Endothelial cell of umbilical vein (primary cell): ENCODE measurements at regions not wholly inside any gene's neighbourhood (a gene's known extent, or its start where the extent isn't known, plus 50 kb on each side); places are given as distances from the start of the nearest gene placed in this dataset.

Experiments used
- BruUV-seq: library from RNA; stranded (reverse); fragments of 400-500 nt; replicated peaks from 2 replicates; lab custom pipeline; 2021; lab: Mats Ljungman, UMichigan
- CTCF ChIA-PET: fragments of 300-600, 350-600 bp; sonication (Branson Sonifier 250); formaldehyde crosslinking; loops from one replicate; lab custom pipeline; 2021; ENCODE audit warnings: antibody characterized with exemption, inconsistent platforms; lab: Charles Lee
- POLR2A ChIA-PET: fragments of 300-600, 350-600 bp; sonication (Branson Sonifier 250); formaldehyde crosslinking; loops from one replicate; lab custom pipeline; 2021; ENCODE audit warnings: antibody characterized with exemption, inconsistent platforms; lab: Charles Lee
- DNase-seq: peaks from one replicate; pipeline ENCODE4 v3.0.0-alpha.2; 2011; ENCODE audit warnings: low read depth, low spot score
- FAIRE-seq: peaks from 2 replicates; lab custom pipeline; 2011; peaks lifted over from hg19 to GRCh38; lab: Jason Lieb, UNC
- H2AFZ ChIP-seq: 2 replicates; pipeline ENCODE4 v1.6.0; 2012; ENCODE audit warnings: low read depth, low read length, control low read depth, inconsistent platforms
- H3K27ac ChIP-seq: 2 replicates; pipeline ENCODE4 v1.5.1; 2011; ENCODE audit warnings: low read depth, mild to moderate bottlenecking, control low read depth, low read length, moderate library complexity; ENCODE audit not compliant: insufficient read depth
- H3K27me3 ChIP-seq, 2 experiments: 2 replicates each; pipeline versions ENCODE4 v1.6.0 to v1.6.1; 2011; ENCODE audit warnings: low read length in 2 of 2, mixed read lengths in 1 of 2; ENCODE audit not compliant: control insufficient read depth in 2 of 2, insufficient read depth in 2 of 2
- H3K36me3 ChIP-seq, 2 experiments: 2 replicates in 1 of 2; 3 replicates in 1 of 2; pipeline ENCODE4 v1.5.1; 2011; ENCODE audit warnings: low read length in 2 of 2, mild to moderate bottlenecking in 1 of 2, moderate library complexity in 1 of 2; ENCODE audit not compliant: control insufficient read depth in 2 of 2, insufficient read depth in 2 of 2; ENCODE audit errors: extremely low read depth in 1 of 2
- H3K4me1 ChIP-seq: 3 replicates; pipeline ENCODE4 v1.5.1; 2011; ENCODE audit warnings: mild to moderate bottlenecking, low read length; ENCODE audit not compliant: control insufficient read depth, insufficient read depth; ENCODE audit errors: extremely low read depth
- H3K4me2 ChIP-seq: 2 replicates; pipeline ENCODE4 v1.6.1; 2011; ENCODE audit warnings: low read length, control low read depth, mixed read lengths; ENCODE audit not compliant: insufficient read depth
- H3K4me3 ChIP-seq, 3 experiments: fragments of 200-600 bp in 1 of 3; sonication (generic), shearing (Covaris generic) in 1 of 3; replicated peaks in 1 of 3; 2 replicates each; pipeline ENCODE4 v1.5.1; 2011 to 2016; ENCODE audit warnings: control low read depth in 3 of 3, low read length in 3 of 3, mild to moderate bottlenecking in 2 of 3, inconsistent platforms in 1 of 3, low read depth in 1 of 3, moderate library complexity in 1 of 3; ENCODE audit not compliant: insufficient read depth in 1 of 3
- H3K79me2 ChIP-seq: 2 replicates; pipeline ENCODE4 v1.6.0; 2012; ENCODE audit warnings: low read length, inconsistent platforms; ENCODE audit not compliant: control insufficient read depth, insufficient read depth
- H3K9ac ChIP-seq: replicated peaks from 2 replicates; pipeline ENCODE3; 2011; ENCODE audit warnings: low read length, control low read depth; ENCODE audit not compliant: insufficient read depth; ENCODE audit errors: extremely low read depth
- H3K9me1 ChIP-seq: replicated peaks from 3 replicates; pipeline ENCODE4 v1.6.0; 2011; ENCODE audit warnings: mild to moderate bottlenecking, low read length; ENCODE audit not compliant: control insufficient read depth, insufficient read depth; ENCODE audit errors: extremely low read depth
- H3K9me3 ChIP-seq: replicated peaks from 2 replicates; pipeline ENCODE4 v1.5.1; 2012; ENCODE audit warnings: low read length, inconsistent platforms; ENCODE audit not compliant: control insufficient read depth, insufficient read depth
- H4K20me1 ChIP-seq: replicated peaks from 2 replicates; pipeline ENCODE3; 2011; ENCODE audit warnings: mild to moderate bottlenecking, low read length; ENCODE audit not compliant: control insufficient read depth, insufficient read depth; ENCODE audit errors: extremely low read depth
- EZH2 ChIP-seq: IDR thresholded peaks from 2 replicates; pipeline ENCODE4 v1.6.1; 2012; ENCODE audit warnings: borderline replicate concordance, low read depth, mild to moderate bottlenecking, moderate library complexity, low read length, inconsistent platforms; ENCODE audit not compliant: severe bottlenecking
- FOS ChIP-seq: IDR thresholded peaks from 2 replicates; pipeline ENCODE4 v1.6.1; 2011; ENCODE audit warnings: mild to moderate bottlenecking, low read length, moderate library complexity, borderline replicate concordance; ENCODE audit not compliant: insufficient read depth
- GATA2 ChIP-seq: IDR thresholded peaks from 2 replicates; pipeline ENCODE4 v1.7.0; 2011; ENCODE audit warnings: low read depth, mild to moderate bottlenecking, moderate library complexity, mixed read lengths, low read length; ENCODE audit not compliant: insufficient read length, insufficient read depth
- JUN ChIP-seq: IDR thresholded peaks from 2 replicates; pipeline ENCODE4 v1.6.1; 2011; ENCODE audit warnings: borderline replicate concordance, low read depth; ENCODE audit not compliant: insufficient read length, insufficient read depth
- MYC ChIP-seq: IDR thresholded peaks from one replicate; pipeline ENCODE4 v1.6.1; 2011; ENCODE audit warnings: mild to moderate bottlenecking, low read depth, low read length
- POLR2A ChIP-seq: IDR thresholded peaks from 2 replicates; pipeline ENCODE4 v1.6.1; 2012; ENCODE audit warnings: low read depth, mild to moderate bottlenecking, control low read depth, low read length
- POLR2AphosphoS5 ChIP-seq: IDR thresholded peaks from 2 replicates; pipeline ENCODE4 v1.6.1; 2012; ENCODE audit warnings: low read depth, mild to moderate bottlenecking, control low read depth, low read length, moderate library complexity; ENCODE audit not compliant: insufficient read depth
- dilution Hi-C: fragments of 300-500 bp; cut with MboI; formaldehyde crosslinking; loops from one replicate; pipeline ENCODE4 v1.15.0; 2019; ENCODE audit warnings: low sequenced_read_pairs; ENCODE audit not compliant: extremely low pct_ligation_motif_present
- intact Hi-C: fragments of 100-400 bp; cut with micrococcal nuclease; formaldehyde crosslinking; loops from one replicate; pipeline ENCODE4 v1.10.0; 2022
- TF ChIP-seq, protein P1 (sequence below): IDR thresholded peaks from 2 replicates; pipeline ENCODE4 v1.6.1; 2011; ENCODE audit not compliant: insufficient read depth, insufficient read length
- TF ChIP-seq, protein P2 (sequence below), 2 donors: IDR thresholded peaks; 1 replicate in 1 of 2; 2 replicates in 1 of 2; pipeline ENCODE4 v1.5.1; 2011; ENCODE audit warnings: low read length in 2 of 2, mild to moderate bottlenecking in 2 of 2, moderate library complexity in 2 of 2, control low read depth in 1 of 2, inconsistent platforms in 1 of 2, low read depth in 1 of 2; ENCODE audit not compliant: insufficient read depth in 1 of 2; ENCODE audit errors: extremely low read depth in 1 of 2

GRCh38 chr16:76650582-76650981, 373.4 kb downstream of the CNTNAP4 start:
- Histone ChIP-seq H3K36me3 (no peaks in the 10 kb centered on the region), H2AFZ (no peak overlapping the region), H3K4me3 (no peak overlapping the region), H3K4me1 (no peaks in the 10 kb centered on the region), H4K20me1 (no peaks in the 10 kb centered on the region), H3K9ac (no peak overlapping the region), H3K9me1 (no peaks in the 10 kb centered on the region), H3K9me3 (no peaks in the 10 kb centered on the region), H3K27me3 (no peaks in the 10 kb centered on the region), H3K79me2 (no peaks in the 10 kb centered on the region), H3K4me2 (no peak overlapping the region), H3K27ac (no peak overlapping the region)
- CTCF ChIA-PET: no interaction called here
- POLR2A ChIA-PET: no interaction called here
- BruUV-seq: no TSS peak
- intact Hi-C loops: no loop called here
- DNase-seq (no peak), FAIRE-seq (no peak)
- dilution Hi-C loops: no loop called here
- TF ChIP-seq JUN: no peak
- TF ChIP-seq MYC: no peak
- TF ChIP-seq, protein P1, sequence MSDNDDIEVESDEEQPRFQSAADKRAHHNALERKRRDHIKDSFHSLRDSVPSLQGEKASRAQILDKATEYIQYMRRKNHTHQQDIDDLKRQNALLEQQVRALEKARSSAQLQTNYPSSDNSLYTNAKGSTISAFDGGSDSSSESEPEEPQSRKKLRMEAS: no peak
- TF ChIP-seq, protein P2, sequence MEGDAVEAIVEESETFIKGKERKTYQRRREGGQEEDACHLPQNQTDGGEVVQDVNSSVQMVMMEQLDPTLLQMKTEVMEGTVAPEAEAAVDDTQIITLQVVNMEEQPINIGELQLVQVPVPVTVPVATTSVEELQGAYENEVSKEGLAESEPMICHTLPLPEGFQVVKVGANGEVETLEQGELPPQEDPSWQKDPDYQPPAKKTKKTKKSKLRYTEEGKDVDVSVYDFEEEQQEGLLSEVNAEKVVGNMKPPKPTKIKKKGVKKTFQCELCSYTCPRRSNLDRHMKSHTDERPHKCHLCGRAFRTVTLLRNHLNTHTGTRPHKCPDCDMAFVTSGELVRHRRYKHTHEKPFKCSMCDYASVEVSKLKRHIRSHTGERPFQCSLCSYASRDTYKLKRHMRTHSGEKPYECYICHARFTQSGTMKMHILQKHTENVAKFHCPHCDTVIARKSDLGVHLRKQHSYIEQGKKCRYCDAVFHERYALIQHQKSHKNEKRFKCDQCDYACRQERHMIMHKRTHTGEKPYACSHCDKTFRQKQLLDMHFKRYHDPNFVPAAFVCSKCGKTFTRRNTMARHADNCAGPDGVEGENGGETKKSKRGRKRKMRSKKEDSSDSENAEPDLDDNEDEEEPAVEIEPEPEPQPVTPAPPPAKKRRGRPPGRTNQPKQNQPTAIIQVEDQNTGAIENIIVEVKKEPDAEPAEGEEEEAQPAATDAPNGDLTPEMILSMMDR (IDR thresholded peaks at IDR 0.05; ENCODE audit: extremely low read depth in 1 of 2, insufficient read depth in 1 of 2, low read depth in 1 of 2, low read length in 2 of 2): no peak
- no peak for TF ChIP-seq POLR2A
- TF ChIP-seq GATA2: no peak
- TF ChIP-seq FOS: no peak
- no peak for TF ChIP-seq EZH2
- no peak for TF ChIP-seq POLR2AphosphoS5
